D721Med (cell line): ENCODE measurements at regions not wholly inside any gene's neighbourhood (a gene's known extent, or its start where the extent isn't known, plus 50 kb on each side); places are given as distances from the start of the nearest gene placed in this dataset.

Experiments used
- DNase-seq: peaks from one replicate; pipeline ENCODE4 v3.0.0; 2011; ENCODE audit warnings: low spot score; ENCODE audit not compliant: insufficient read length
- FAIRE-seq: peaks from 2 replicates; lab custom pipeline; 2011; peaks lifted over from hg19 to GRCh38; lab: Jason Lieb, UNC
- TF ChIP-seq, protein P1 (sequence below): IDR thresholded peaks from 2 replicates; pipeline ENCODE4 v1.5.1; 2012; ENCODE audit warnings: mild to moderate bottlenecking, control low read depth; ENCODE audit not compliant: insufficient read depth; ENCODE audit errors: missing control alignments

DNA sequence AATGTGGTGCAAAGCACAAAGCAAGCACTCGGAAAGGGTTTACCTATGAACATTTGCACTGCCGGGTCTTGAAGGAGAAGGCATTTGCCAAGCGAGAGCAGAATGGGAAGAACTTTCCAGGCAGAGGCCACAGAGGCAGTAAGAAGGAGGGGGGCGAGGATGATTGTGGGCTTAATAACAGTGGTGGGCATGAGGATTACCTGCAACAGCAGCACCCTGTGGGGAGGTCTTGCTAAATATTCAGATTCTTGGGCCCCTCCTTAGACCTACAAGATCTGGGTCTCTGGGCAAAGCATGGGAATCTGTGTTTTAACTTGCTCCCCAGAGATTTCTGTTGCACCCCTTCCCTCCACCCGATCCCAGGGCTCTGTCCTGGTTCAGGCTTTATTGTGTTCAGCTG, 75.1 kb upstream of the ZBED5 start:
- DNase-seq (no peak), FAIRE-seq (no peak)
- TF ChIP-seq, protein P1, sequence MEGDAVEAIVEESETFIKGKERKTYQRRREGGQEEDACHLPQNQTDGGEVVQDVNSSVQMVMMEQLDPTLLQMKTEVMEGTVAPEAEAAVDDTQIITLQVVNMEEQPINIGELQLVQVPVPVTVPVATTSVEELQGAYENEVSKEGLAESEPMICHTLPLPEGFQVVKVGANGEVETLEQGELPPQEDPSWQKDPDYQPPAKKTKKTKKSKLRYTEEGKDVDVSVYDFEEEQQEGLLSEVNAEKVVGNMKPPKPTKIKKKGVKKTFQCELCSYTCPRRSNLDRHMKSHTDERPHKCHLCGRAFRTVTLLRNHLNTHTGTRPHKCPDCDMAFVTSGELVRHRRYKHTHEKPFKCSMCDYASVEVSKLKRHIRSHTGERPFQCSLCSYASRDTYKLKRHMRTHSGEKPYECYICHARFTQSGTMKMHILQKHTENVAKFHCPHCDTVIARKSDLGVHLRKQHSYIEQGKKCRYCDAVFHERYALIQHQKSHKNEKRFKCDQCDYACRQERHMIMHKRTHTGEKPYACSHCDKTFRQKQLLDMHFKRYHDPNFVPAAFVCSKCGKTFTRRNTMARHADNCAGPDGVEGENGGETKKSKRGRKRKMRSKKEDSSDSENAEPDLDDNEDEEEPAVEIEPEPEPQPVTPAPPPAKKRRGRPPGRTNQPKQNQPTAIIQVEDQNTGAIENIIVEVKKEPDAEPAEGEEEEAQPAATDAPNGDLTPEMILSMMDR = no peak

- DNase-seq (no peak), FAIRE-seq (no peak)
- TF ChIP-seq, protein P1 = no peak
These were observed 74.2 kb upstream of the ZBED5 start for GRCh38 chr11:10931761-10932670.

DNA sequence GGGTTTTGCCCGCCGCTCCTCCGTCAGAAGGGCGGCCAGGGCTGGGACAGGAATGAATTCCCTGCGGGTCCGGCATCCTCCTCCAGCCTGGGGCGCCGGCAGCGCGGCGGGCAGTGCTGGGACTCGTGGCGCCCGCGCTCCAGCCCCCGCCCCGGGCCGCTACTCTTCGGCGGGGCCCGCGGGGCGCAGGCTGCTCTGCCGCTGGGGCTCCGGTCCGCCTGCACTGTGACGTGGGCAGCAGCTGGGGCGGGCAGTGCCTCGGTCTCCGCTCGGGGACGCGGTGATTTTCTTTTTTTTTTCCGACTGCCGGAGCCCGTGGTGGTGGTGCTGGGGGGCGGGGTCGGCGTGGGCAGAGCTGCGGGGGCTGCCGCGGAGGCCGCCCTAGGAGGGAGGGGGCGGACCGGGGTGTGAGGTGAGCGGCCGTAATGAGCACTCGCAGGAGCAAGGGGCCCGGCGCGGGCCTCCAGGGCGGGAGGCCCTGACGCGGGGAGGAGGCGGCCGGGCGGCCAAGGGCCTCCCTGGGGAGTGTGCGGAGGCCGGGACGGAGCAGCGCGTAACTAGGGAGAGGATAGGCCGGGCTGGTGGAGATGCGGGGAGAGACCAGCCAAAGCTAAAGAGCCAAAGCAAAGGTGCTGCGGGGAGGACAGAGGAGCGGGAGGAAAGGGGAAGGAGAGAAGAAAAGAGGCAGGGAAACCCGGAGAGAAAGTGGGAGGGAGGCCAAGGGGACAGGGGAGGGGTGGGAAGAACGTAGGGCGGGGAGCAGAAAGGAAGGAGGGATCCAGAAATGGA, 73.3 kb upstream of the ZBED5 start:
- FAIRE-seq = no peak
- TF ChIP-seq, protein P1 = no peak
- no peak for DNase-seq

- FAIRE-seq (no peak), DNase-seq (no peak)
- TF ChIP-seq, protein P1 = no peak
These were observed 72.5 kb upstream of the ZBED5 start for GRCh38 chr11:10930224-10930971.

- TF ChIP-seq, protein P1 = no peak
- FAIRE-seq (no peak), DNase-seq (no peak)
These were observed 69.7 kb upstream of the ZBED5 start for GRCh38 chr11:10927538-10927937.

DNA sequence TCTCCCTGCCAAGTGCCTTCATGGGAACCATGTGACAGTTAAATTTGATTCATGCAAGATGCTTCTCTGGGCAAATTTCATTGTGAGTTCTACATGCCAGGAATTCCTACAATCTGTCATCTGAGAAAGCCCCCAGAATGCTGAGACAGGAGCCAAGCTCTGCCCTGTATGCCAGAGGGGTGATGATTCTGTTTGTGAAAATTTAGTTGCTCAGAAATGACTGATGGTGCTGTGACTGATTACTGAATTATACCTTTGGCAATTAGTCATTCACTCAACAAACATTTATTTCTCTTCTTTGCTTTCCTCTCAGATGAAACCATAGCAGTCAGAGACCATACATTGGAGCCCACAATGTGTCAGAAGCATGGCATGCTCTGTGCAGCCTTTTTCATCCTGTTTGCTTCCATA, 69.0 kb upstream of the ZBED5 start:
- DNase-seq (no peak), FAIRE-seq (no peak)
- TF ChIP-seq, protein P1 = no peak
